GM12865 (cell line): ENCODE measurements at regions not wholly inside any gene's neighbourhood (a gene's known extent, or its start where the extent isn't known, plus 50 kb on each side); places are given as distances from the start of the nearest gene placed in this dataset.

Source experiments
- DNase-seq: peaks from one replicate; pipeline ENCODE4 v3.0.0; 2010; ENCODE audit warnings: low read depth
- H3K4me3 ChIP-seq: 2 replicates; pipeline ENCODE4 v1.5.1; 2011; ENCODE audit warnings: mild to moderate bottlenecking, low read depth, low read length, control low read depth
- TF ChIP-seq, protein P1 (sequence below): IDR thresholded peaks from 2 replicates; pipeline ENCODE4 v1.5.1; 2011; ENCODE audit warnings: low read length, control low read depth, low read depth, inconsistent platforms; ENCODE audit not compliant: insufficient read depth; ENCODE audit errors: missing control alignments

DNA sequence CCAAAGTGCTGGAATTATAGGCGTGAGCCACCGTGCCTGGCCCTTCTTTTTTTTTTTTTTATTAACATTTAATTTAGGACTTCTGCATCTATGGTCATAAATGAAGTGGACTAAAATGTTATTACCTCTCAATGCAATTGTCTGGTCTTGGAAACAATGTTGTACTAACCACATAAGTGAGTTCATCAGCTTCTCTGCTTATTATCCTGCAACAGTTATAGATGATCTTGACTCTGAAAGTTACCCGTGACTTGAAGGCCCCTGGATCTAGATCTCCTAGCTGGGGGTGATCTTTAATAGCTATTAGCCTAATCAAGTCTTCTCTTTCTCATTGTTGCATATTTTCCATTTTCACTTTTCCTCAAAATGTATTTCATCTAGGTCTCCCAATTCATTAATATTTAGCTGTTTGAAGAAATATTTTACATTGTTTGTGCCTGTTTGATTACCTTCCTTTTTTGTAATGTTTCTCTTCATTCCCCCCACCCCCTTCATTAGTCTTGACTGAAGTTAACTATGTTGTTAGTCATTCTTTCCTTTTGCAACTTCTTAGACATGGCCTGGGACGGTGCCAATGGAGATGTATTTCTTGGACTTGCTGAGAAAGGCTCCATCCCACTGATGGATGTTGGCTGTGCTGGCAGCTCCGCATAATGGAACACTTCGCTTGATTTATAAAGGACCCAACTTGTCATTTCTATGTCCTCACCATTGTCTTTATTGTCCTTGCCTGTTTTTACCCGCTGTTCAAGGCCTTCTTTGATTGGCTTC, 141.6 kb upstream of the RIOK3 start:
- no peak overlapping the region for H3K4me3 ChIP-seq
- no peak for DNase-seq
- TF ChIP-seq, protein P1, sequence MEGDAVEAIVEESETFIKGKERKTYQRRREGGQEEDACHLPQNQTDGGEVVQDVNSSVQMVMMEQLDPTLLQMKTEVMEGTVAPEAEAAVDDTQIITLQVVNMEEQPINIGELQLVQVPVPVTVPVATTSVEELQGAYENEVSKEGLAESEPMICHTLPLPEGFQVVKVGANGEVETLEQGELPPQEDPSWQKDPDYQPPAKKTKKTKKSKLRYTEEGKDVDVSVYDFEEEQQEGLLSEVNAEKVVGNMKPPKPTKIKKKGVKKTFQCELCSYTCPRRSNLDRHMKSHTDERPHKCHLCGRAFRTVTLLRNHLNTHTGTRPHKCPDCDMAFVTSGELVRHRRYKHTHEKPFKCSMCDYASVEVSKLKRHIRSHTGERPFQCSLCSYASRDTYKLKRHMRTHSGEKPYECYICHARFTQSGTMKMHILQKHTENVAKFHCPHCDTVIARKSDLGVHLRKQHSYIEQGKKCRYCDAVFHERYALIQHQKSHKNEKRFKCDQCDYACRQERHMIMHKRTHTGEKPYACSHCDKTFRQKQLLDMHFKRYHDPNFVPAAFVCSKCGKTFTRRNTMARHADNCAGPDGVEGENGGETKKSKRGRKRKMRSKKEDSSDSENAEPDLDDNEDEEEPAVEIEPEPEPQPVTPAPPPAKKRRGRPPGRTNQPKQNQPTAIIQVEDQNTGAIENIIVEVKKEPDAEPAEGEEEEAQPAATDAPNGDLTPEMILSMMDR = no peak

DNA sequence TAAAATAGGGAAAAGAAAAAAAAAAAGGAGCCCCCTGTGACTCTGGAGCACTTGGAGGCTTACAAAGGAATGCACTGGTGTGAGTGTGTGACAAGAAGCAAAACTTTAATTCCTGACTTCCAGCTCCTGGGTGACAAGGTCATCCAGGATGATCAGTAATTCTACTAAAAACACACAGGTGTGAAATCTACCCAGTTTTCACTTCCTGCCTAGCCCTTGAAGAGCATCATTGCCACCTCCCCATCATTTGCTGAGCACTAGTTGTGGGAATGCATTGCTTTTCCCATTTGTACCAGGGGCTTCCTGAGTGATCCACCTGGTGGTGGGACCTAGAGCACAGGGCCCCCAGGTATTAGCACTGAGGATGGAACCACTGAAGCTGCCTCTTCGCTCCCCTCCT, 139.7 kb upstream of the RIOK3 start:
- TF ChIP-seq, protein P1 = no peak

DNA sequence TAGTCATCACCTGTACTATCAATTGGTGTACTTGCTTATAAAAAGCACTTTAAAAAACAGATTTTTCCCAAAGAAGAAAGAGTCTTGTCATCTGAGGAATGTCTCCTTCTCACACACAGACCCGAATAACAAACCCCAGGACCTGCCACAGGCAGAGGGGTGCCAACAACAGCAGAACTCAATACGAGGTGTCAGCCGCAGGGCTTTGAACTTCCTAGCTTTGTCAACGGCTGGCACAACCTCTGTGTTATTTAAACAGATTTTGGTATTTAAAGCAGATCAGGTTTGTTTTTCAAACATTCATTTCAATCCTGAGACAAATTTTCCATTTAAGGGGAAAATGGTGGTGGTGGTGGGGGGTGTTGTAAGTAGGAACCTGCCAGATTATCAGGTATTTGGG, 138.4 kb upstream of the RIOK3 start:
- DNase-seq = no peak

More for the DNA sequence above, 139.7 kb upstream of the RIOK3 start:
- no peak overlapping the region for H3K4me3 ChIP-seq
- DNase-seq = peak; percentile 40

DNA sequence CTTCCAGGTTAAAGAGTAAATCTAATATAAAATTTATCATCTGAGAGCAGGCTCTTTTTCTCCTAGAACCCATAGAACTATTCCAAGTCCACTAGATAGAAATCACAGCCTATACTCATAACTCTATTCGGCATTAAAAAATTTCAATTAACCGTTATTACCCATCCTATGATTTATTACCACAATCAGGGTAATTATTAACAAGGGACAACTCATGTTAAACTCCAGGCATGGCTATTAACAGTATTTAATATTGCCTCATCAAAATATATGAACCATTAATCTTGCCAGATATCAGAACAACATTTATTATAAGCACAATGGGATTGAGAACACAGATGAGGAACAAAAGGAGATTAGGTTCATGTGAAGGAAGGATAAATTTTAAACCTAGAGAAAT, 136.8 kb upstream of the RIOK3 start:
- TF ChIP-seq, protein P1 = no peak
- DNase-seq = no peak
- no peak overlapping the region for H3K4me3 ChIP-seq

More for the DNA sequence above, 138.4 kb upstream of the RIOK3 start:
- TF ChIP-seq, protein P1 = no peak
- no peak overlapping the region for H3K4me3 ChIP-seq

DNA sequence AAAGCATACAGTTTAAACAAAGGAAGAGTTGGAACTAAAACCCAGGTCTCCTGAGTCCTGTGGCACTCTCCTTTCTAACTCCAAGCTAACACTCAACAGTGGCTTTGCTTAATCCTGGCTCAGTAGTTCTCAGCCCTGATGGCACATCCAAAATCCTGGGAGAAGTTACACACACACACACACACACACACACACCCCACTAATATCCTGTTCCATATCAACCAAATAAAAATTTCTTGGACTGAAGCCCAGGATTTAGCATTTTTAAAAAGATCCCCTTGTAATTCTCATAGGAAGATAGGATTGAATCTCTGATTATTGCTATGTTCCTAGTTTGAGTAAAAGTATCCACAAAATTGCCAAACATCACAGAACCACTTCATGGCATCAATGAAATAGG, 136.1 kb upstream of the RIOK3 start:
- DNase-seq = no peak
- no peak overlapping the region for H3K4me3 ChIP-seq
- TF ChIP-seq, protein P1 = no peak

DNA sequence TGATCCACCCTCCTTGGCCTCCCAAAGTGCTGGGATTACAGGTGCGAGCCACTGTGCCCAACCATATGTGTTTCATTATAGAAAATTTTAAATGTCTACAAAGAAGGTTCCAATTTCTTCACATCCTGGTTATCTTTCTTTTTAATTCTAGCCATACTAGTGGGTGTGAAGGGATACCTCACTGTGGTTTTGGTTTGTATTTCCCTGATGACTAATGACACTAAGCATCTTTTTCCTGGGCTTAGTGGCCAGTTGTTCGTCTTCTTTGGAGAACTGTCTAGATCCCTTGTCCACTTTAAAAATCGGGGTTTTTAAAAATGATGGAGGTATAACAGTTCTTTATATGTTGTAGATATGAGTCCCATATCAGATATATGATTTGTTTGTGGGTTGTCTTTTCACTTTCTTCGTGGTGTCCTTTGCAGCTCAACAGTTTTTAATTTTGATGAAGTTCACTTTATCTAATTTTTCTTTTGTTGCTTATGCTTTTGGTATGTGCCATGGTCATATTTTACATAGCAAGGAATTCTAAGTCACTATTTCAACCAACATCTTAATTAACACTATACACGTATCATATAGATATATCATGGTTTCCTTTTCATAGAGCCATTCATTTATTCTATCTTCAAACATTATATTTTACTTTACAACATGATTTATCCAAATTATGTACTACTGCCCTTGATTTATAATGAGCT, 135.0 kb upstream of the RIOK3 start:
- DNase-seq = no peak
- no peak overlapping the region for H3K4me3 ChIP-seq
- TF ChIP-seq, protein P1 = no peak
